WTC11 (cell line): ENCODE measurements at regions not wholly inside any gene's neighbourhood (a gene's known extent, or its start where the extent isn't known, plus 50 kb on each side); places are given as distances from the start of the nearest gene placed in this dataset.

Experiments used
- ATAC-seq: fragments of 200-7000 bp; cut with Tn5 transposase; 2 replicates; pipeline ENCODE4 v1.10.0; 2021; ENCODE audit warnings: mild to moderate bottlenecking, moderate library complexity
- CTCF ChIA-PET: fragments of 300-600 bp; sonication (Branson Sonifier 250); formaldehyde crosslinking; loops from one replicate; lab custom pipeline; 2021; ENCODE audit warnings: antibody characterized with exemption; lab: Charles Lee
- POLR2A ChIA-PET: fragments of 350-600 bp; sonication (Branson Sonifier 250); formaldehyde crosslinking; loops from one replicate; lab custom pipeline; 2021; ENCODE audit warnings: antibody characterized with exemption; lab: Charles Lee
- DNase-seq: peaks from one replicate; pipeline ENCODE4 v3.0.0; 2021; ENCODE audit warnings: low spot score
- H3K27ac Mint-ChIP-seq: 2 replicates; pipeline ENCODE4 v1.8.0; 2021; ENCODE audit warnings: mixed read lengths
- H3K27me3 Mint-ChIP-seq: 2 replicates; pipeline ENCODE4 v1.8.0; 2021; ENCODE audit warnings: low read depth, mild to moderate bottlenecking, moderate library complexity, mixed read lengths
- H3K36me3 Mint-ChIP-seq: 2 replicates; pipeline ENCODE4 v1.8.0; 2021; ENCODE audit warnings: mixed read lengths
- H3K4me1 Mint-ChIP-seq: 2 replicates; pipeline ENCODE4 v1.8.0; 2022; ENCODE audit warnings: mixed read lengths
- H3K4me3 Mint-ChIP-seq: 2 replicates; pipeline ENCODE4 v1.8.0; 2021; ENCODE audit warnings: mild to moderate bottlenecking, moderate library complexity, mixed read lengths
- H3K9me3 Mint-ChIP-seq: 2 replicates; pipeline ENCODE4 v1.8.0; 2021; ENCODE audit warnings: mixed read lengths
- ESRRA ChIP-seq: sonication (generic); formaldehyde crosslinking; IDR thresholded peaks from 2 replicates; pipeline ENCODE4 v1.8.1; 2022; ENCODE audit warnings: mild to moderate bottlenecking, missing genetic modification reagents, borderline replicate concordance
- ETV6 ChIP-seq: sonication (generic); formaldehyde crosslinking; IDR thresholded peaks from 2 replicates; pipeline ENCODE4 v1.8.1; 2022; ENCODE audit warnings: mild to moderate bottlenecking, missing genetic modification reagents
- HMGA2 ChIP-seq: fragments of 250-450 bp; sonication (Bioruptor Pico); IDR thresholded peaks from 2 replicates; pipeline ENCODE4 v1.4.0; 2021; ENCODE audit warnings: mild to moderate bottlenecking, moderate library complexity
- MYBL2 ChIP-seq: sonication (generic); formaldehyde crosslinking; IDR thresholded peaks from 2 replicates; pipeline ENCODE4 v1.8.1; 2023; ENCODE audit warnings: mild to moderate bottlenecking, moderate library complexity, missing genetic modification reagents
- NR1H2 ChIP-seq: sonication (generic); formaldehyde crosslinking; IDR thresholded peaks from 2 replicates; pipeline ENCODE4 v1.9.0; 2021; ENCODE audit warnings: mild to moderate bottlenecking, moderate library complexity, missing genetic modification reagents
- NR2C2 ChIP-seq: sonication (generic); formaldehyde crosslinking; IDR thresholded peaks from 2 replicates; pipeline ENCODE4 v1.8.0; 2022; ENCODE audit warnings: mild to moderate bottlenecking, missing genetic modification reagents
- RELA ChIP-seq: sonication (generic); formaldehyde crosslinking; IDR thresholded peaks from 2 replicates; pipeline ENCODE4 v1.8.1; 2022; ENCODE audit warnings: missing genetic modification reagents, mild to moderate bottlenecking, borderline replicate concordance
- TCF7 ChIP-seq: sonication (generic); formaldehyde crosslinking; IDR thresholded peaks from 2 replicates; pipeline ENCODE4 v1.8.0; 2022; ENCODE audit warnings: mild to moderate bottlenecking, low read depth, missing genetic modification reagents, moderate library complexity
- TEAD1 ChIP-seq: sonication (generic); formaldehyde crosslinking; IDR thresholded peaks from 2 replicates; pipeline ENCODE4 v1.8.0; 2022; ENCODE audit warnings: mild to moderate bottlenecking, missing genetic modification reagents
- ZNF219 ChIP-seq: sonication (generic); formaldehyde crosslinking; IDR thresholded peaks from 2 replicates; pipeline ENCODE4 v1.8.0; 2023; ENCODE audit warnings: missing genetic modification reagents, mild to moderate bottlenecking, borderline replicate concordance
- ZNF396 ChIP-seq: fragments of 250-450 bp; sonication (Bioruptor Pico); IDR thresholded peaks from 2 replicates; pipeline ENCODE4 v1.8.0; 2021; ENCODE audit warnings: mild to moderate bottlenecking, moderate library complexity, borderline replicate concordance
- ZNF416 ChIP-seq: fragments of 250-450 bp; sonication (Bioruptor Pico); IDR thresholded peaks from 2 replicates; pipeline ENCODE4 v1.9.0; 2021; ENCODE audit warnings: mild to moderate bottlenecking, inconsistent platforms
- TF ChIP-seq, protein P1 (sequence below): sonication (generic); formaldehyde crosslinking; IDR thresholded peaks from 2 replicates; pipeline ENCODE4 v1.8.1; 2022; ENCODE audit warnings: mild to moderate bottlenecking, missing genetic modification reagents, moderate library complexity, borderline replicate concordance
- TF ChIP-seq, protein P2 (sequence below): sonication (generic); formaldehyde crosslinking; IDR thresholded peaks from 2 replicates; pipeline ENCODE4 v1.8.0; 2023; ENCODE audit warnings: missing genetic modification reagents
- TF ChIP-seq, protein P3 (sequence below): sonication (generic); formaldehyde crosslinking; IDR thresholded peaks from 2 replicates; pipeline ENCODE4 v1.8.0; 2023; ENCODE audit warnings: mild to moderate bottlenecking, missing genetic modification reagents
- TF ChIP-seq, protein P4 (sequence below): fragments of 250-450 bp; sonication (Bioruptor Pico); IDR thresholded peaks from 2 replicates; pipeline ENCODE4 v1.9.0; 2021; ENCODE audit warnings: mild to moderate bottlenecking
- TF ChIP-seq, protein P5 (sequence below): sonication (generic); formaldehyde crosslinking; IDR thresholded peaks from 2 replicates; pipeline ENCODE4 v1.8.1; 2022; ENCODE audit warnings: mild to moderate bottlenecking, moderate library complexity, missing genetic modification reagents
- TF ChIP-seq, protein P6 (sequence below): fragments of 250-450 bp; sonication (Bioruptor Pico); IDR thresholded peaks from 2 replicates; pipeline ENCODE4 v1.9.0; 2021; ENCODE audit warnings: mild to moderate bottlenecking, borderline replicate concordance
- TF ChIP-seq, protein P7 (sequence below): fragments of 250-450 bp; sonication (Bioruptor Pico); IDR thresholded peaks from 2 replicates; pipeline ENCODE4 v1.9.0; 2021; ENCODE audit warnings: mild to moderate bottlenecking

DNA sequence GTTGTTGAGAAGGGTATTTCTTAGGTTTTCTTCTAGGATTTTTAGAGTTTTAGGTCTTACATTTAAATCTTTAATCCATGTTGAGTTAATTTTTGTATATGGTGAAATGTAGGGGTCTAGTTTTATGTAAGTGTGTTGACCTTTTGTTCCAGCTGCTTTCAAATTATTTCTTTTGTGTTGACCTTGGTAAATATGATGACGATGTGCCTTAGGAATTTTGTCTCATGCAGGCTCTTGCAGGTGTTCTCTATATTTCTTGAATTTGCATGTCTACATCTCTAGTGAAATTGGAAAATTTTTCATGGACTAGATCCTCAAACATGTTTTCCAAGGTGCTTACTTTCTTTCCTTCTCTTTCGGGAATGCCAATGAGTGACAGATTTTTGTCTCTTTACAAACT, 1609.3 kb upstream of the ZEB2 start:
- ChIA-PET CTCF (no interaction called here), POLR2A (no interaction called here)
- ATAC-seq (no peak), DNase-seq (no peak)
- Mint-ChIP-seq H3K27me3 (no peaks in the 10 kb centered on the region), H3K4me3 (no peak overlapping the region), H3K36me3 (no peaks in the 10 kb centered on the region), H3K27ac (no peak overlapping the region), H3K4me1 (peaks cover 11% of the 10 kb centered on the region), H3K9me3 (peaks cover 11% of the 10 kb centered on the region)
- no peak for TF ChIP-seq ZNF416 (CRISPR knock-in tag)
- TF ChIP-seq, protein P1, sequence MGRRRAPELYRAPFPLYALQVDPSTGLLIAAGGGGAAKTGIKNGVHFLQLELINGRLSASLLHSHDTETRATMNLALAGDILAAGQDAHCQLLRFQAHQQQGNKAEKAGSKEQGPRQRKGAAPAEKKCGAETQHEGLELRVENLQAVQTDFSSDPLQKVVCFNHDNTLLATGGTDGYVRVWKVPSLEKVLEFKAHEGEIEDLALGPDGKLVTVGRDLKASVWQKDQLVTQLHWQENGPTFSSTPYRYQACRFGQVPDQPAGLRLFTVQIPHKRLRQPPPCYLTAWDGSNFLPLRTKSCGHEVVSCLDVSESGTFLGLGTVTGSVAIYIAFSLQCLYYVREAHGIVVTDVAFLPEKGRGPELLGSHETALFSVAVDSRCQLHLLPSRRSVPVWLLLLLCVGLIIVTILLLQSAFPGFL: no peak
- no peak for TF ChIP-seq NR2C2 (CRISPR knock-in tag)
- TF ChIP-seq TCF7: no peak
- TF ChIP-seq, protein P2, sequence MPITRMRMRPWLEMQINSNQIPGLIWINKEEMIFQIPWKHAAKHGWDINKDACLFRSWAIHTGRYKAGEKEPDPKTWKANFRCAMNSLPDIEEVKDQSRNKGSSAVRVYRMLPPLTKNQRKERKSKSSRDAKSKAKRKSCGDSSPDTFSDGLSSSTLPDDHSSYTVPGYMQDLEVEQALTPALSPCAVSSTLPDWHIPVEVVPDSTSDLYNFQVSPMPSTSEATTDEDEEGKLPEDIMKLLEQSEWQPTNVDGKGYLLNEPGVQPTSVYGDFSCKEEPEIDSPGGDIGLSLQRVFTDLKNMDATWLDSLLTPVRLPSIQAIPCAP (CRISPR knock-in tag): no peak
- no peak for TF ChIP-seq ETV6 (CRISPR knock-in tag)
- TF ChIP-seq, protein P3, sequence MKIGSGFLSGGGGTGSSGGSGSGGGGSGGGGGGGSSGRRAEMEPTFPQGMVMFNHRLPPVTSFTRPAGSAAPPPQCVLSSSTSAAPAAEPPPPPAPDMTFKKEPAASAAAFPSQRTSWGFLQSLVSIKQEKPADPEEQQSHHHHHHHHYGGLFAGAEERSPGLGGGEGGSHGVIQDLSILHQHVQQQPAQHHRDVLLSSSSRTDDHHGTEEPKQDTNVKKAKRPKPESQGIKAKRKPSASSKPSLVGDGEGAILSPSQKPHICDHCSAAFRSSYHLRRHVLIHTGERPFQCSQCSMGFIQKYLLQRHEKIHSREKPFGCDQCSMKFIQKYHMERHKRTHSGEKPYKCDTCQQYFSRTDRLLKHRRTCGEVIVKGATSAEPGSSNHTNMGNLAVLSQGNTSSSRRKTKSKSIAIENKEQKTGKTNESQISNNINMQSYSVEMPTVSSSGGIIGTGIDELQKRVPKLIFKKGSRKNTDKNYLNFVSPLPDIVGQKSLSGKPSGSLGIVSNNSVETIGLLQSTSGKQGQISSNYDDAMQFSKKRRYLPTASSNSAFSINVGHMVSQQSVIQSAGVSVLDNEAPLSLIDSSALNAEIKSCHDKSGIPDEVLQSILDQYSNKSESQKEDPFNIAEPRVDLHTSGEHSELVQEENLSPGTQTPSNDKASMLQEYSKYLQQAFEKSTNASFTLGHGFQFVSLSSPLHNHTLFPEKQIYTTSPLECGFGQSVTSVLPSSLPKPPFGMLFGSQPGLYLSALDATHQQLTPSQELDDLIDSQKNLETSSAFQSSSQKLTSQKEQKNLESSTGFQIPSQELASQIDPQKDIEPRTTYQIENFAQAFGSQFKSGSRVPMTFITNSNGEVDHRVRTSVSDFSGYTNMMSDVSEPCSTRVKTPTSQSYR: no peak
- TF ChIP-seq, protein P4, sequence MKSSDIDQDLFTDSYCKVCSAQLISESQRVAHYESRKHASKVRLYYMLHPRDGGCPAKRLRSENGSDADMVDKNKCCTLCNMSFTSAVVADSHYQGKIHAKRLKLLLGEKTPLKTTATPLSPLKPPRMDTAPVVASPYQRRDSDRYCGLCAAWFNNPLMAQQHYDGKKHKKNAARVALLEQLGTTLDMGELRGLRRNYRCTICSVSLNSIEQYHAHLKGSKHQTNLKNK (CRISPR knock-in tag): no peak
- TF ChIP-seq, protein P5, sequence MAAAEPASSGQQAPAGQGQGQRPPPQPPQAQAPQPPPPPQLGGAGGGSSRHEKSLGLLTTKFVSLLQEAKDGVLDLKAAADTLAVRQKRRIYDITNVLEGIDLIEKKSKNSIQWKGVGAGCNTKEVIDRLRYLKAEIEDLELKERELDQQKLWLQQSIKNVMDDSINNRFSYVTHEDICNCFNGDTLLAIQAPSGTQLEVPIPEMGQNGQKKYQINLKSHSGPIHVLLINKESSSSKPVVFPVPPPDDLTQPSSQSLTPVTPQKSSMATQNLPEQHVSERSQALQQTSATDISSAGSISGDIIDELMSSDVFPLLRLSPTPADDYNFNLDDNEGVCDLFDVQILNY: no peak
- TF ChIP-seq TEAD1 (CRISPR knock-in tag): no peak
- TF ChIP-seq ESRRA: no peak
- TF ChIP-seq, protein P6, sequence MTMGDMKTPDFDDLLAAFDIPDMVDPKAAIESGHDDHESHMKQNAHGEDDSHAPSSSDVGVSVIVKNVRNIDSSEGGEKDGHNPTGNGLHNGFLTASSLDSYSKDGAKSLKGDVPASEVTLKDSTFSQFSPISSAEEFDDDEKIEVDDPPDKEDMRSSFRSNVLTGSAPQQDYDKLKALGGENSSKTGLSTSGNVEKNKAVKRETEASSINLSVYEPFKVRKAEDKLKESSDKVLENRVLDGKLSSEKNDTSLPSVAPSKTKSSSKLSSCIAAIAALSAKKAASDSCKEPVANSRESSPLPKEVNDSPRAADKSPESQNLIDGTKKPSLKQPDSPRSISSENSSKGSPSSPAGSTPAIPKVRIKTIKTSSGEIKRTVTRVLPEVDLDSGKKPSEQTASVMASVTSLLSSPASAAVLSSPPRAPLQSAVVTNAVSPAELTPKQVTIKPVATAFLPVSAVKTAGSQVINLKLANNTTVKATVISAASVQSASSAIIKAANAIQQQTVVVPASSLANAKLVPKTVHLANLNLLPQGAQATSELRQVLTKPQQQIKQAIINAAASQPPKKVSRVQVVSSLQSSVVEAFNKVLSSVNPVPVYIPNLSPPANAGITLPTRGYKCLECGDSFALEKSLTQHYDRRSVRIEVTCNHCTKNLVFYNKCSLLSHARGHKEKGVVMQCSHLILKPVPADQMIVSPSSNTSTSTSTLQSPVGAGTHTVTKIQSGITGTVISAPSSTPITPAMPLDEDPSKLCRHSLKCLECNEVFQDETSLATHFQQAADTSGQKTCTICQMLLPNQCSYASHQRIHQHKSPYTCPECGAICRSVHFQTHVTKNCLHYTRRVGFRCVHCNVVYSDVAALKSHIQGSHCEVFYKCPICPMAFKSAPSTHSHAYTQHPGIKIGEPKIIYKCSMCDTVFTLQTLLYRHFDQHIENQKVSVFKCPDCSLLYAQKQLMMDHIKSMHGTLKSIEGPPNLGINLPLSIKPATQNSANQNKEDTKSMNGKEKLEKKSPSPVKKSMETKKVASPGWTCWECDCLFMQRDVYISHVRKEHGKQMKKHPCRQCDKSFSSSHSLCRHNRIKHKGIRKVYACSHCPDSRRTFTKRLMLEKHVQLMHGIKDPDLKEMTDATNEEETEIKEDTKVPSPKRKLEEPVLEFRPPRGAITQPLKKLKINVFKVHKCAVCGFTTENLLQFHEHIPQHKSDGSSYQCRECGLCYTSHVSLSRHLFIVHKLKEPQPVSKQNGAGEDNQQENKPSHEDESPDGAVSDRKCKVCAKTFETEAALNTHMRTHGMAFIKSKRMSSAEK (CRISPR knock-in tag): no peak

DNA sequence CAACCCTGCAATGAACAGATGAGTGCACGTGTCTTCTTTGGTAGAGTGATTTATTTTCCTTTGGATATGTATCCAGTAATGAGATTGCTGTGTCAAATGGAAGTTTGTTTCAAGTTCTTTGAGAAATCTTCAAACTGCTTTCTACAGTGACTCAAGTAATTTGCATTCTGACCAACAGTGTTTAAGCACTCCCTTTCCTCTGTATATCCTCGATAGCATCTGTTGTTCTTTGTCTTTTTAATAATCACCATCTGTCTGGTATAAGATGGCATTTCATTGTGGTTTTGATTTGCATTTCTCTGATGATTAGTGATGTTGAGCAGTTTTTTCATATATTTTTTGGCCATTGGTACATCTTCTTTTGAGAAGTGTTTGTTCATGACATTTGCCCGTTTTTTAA, 1608.3 kb upstream of the ZEB2 start:
- Mint-ChIP-seq H3K4me3 (no peak overlapping the region), H3K4me1 (peaks cover 11% of the 10 kb centered on the region), H3K36me3 (no peaks in the 10 kb centered on the region), H3K27me3 (no peaks in the 10 kb centered on the region), H3K27ac (no peak overlapping the region), H3K9me3 (peaks cover 11% of the 10 kb centered on the region)
- DNase-seq (no peak), ATAC-seq (no peak)
- ChIA-PET POLR2A (no interaction called here), CTCF (no interaction called here)
- no peak for TF ChIP-seq RELA (CRISPR knock-in tag)
- no peak for TF ChIP-seq ZNF219 (CRISPR knock-in tag)
- no peak for TF ChIP-seq ETV6 (CRISPR knock-in tag)
- TF ChIP-seq NR1H2 (CRISPR knock-in tag): no peak
- TF ChIP-seq, protein P2 (CRISPR knock-in tag): no peak
- TF ChIP-seq, protein P7, sequence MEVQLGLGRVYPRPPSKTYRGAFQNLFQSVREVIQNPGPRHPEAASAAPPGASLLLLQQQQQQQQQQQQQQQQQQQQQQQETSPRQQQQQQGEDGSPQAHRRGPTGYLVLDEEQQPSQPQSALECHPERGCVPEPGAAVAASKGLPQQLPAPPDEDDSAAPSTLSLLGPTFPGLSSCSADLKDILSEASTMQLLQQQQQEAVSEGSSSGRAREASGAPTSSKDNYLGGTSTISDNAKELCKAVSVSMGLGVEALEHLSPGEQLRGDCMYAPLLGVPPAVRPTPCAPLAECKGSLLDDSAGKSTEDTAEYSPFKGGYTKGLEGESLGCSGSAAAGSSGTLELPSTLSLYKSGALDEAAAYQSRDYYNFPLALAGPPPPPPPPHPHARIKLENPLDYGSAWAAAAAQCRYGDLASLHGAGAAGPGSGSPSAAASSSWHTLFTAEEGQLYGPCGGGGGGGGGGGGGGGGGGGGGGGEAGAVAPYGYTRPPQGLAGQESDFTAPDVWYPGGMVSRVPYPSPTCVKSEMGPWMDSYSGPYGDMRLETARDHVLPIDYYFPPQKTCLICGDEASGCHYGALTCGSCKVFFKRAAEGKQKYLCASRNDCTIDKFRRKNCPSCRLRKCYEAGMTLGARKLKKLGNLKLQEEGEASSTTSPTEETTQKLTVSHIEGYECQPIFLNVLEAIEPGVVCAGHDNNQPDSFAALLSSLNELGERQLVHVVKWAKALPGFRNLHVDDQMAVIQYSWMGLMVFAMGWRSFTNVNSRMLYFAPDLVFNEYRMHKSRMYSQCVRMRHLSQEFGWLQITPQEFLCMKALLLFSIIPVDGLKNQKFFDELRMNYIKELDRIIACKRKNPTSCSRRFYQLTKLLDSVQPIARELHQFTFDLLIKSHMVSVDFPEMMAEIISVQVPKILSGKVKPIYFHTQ (CRISPR knock-in tag): no peak
- no peak for TF ChIP-seq HMGA2 (CRISPR knock-in tag)
- no peak for TF ChIP-seq MYBL2
- TF ChIP-seq, protein P5: no peak
- TF ChIP-seq ZNF396 (CRISPR knock-in tag): no peak
